ENCODE measurements at regions not wholly inside any gene's neighbourhood (a gene's known extent, or its start where the extent isn't known, plus 50 kb on each side); places are given as distances from the start of the nearest gene placed in this dataset.

- TF ChIP-seq CTCF (IDR thresholded peaks at IDR 0.05) (no peak), POLR2A (IDR thresholded peaks at IDR 0.05) (no peak)
Measured at GRCh38 chr6:24019393-24019792, 106.6 kb upstream of the NRSN1 start.

Measured in tibial nerve (tissue), 3 donors.